LNCaP clone FGC (cell line): ENCODE measurements at regions not wholly inside any gene's neighbourhood (a gene's known extent, or its start where the extent isn't known, plus 50 kb on each side); places are given as distances from the start of the nearest gene placed in this dataset.
"Not testable (repeated sequence)": the region's sequence is repeated elsewhere in the genome, so short reads cannot be mapped to it uniquely, and the experiment has no call there.

ENCODE experiments used
- DNase-seq: peaks from one replicate; pipeline ENCODE4 v3.0.0-alpha.2; 2011; ENCODE audit warnings: low read depth
- H3K4me3 ChIP-seq: 2 replicates; pipeline ENCODE4 v1.5.1; 2011; ENCODE audit warnings: mild to moderate bottlenecking, low read depth, low read length, control low read depth
- TF ChIP-seq, protein P1 (sequence below): IDR thresholded peaks from 2 replicates; pipeline ENCODE4 v1.5.1; 2012; ENCODE audit warnings: mild to moderate bottlenecking; ENCODE audit not compliant: control insufficient read depth, insufficient read depth; ENCODE audit errors: extremely low read depth

DNA sequence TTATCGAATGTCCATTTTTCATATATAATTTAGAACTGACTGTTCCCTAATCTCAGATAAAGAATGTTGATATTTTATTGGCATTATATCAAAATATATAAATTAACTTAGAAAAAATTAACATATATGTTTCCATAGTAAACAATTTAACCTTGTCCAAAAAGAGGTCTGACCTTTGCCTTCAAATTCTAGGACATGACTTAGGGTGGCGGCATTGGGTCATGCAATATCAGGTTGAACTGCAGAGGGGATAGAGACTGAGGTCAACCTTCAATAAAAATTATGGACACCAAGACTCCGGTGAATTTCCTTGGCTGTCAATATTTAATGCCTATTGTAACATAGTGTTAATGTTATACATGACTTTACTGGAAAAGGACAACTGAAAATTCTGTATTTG lies 199.8 kb downstream of the RPL10L start:
- TF ChIP-seq, protein P1, sequence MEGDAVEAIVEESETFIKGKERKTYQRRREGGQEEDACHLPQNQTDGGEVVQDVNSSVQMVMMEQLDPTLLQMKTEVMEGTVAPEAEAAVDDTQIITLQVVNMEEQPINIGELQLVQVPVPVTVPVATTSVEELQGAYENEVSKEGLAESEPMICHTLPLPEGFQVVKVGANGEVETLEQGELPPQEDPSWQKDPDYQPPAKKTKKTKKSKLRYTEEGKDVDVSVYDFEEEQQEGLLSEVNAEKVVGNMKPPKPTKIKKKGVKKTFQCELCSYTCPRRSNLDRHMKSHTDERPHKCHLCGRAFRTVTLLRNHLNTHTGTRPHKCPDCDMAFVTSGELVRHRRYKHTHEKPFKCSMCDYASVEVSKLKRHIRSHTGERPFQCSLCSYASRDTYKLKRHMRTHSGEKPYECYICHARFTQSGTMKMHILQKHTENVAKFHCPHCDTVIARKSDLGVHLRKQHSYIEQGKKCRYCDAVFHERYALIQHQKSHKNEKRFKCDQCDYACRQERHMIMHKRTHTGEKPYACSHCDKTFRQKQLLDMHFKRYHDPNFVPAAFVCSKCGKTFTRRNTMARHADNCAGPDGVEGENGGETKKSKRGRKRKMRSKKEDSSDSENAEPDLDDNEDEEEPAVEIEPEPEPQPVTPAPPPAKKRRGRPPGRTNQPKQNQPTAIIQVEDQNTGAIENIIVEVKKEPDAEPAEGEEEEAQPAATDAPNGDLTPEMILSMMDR, result no peak

DNA sequence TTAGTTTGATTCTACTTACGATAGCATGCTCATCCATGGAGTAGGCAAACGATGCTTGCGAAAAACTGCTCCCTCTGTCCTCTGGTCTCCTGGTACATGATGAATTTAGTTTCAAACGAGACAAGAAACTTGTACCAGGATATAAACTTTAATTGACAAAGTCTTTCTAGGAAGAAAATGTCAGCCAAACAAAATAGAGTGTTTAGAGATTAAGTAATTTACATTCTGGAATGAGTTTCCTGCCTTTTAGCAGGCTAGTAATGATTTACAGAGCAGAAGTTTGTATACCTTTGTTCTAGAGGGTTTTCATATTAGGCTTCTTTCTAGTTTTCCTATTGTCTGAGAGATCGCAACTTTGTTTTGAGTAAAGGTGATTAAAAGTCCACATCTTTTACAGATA lies 206.9 kb downstream of the RPL10L start:
- H3K4me3 ChIP-seq, result no peak overlapping the region
- TF ChIP-seq, protein P1, result no peak
- no peak for DNase-seq

More for the DNA sequence above, 199.8 kb downstream of the RPL10L start:
- no peak for DNase-seq
- H3K4me3 ChIP-seq, result no peak overlapping the region

DNA sequence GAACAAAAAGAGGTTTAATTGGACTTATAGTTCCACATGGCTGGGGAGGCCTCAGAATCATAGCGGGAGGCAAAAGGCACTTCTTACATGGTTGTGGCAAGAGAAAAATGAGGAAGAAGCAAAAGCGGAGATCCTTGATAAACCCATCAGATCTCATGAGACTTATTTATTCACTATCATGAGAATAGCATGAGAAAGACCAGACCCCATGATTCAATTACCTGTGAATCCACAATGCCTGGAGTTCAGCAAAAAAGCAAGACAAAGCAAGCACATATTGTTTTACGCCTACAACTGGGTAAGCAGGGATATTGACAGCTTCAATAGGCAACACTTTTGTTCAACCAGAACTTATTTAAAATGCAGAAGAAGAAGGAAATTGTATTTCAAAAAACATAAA lies 218.2 kb downstream of the RPL10L start:
- TF ChIP-seq, protein P1, result no peak
- no peak for DNase-seq
- H3K4me3 ChIP-seq, result no peak overlapping the region

DNA sequence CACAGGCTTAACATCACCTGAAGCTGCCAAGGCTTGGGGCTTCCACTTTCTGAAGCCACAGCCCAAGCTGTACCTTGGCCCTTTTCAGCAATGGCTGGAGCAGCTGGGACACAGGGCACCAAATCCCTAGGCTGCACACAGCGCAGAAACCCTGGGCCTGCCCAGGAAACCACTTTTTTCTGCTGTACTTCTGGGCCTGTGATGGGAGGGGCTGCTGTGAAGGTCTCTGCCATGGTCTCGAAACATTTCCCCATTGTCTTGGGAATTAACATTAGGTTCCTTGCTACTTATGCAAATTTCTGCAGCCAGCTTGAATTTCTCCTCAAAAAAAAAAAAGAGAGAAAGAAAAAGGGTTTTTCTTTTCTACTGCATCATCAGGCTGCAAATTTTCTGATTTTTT lies 219.1 kb downstream of the RPL10L start:
- H3K4me3 ChIP-seq, result no peak overlapping the region
- TF ChIP-seq, protein P1, result no peak
- no peak for DNase-seq

DNA sequence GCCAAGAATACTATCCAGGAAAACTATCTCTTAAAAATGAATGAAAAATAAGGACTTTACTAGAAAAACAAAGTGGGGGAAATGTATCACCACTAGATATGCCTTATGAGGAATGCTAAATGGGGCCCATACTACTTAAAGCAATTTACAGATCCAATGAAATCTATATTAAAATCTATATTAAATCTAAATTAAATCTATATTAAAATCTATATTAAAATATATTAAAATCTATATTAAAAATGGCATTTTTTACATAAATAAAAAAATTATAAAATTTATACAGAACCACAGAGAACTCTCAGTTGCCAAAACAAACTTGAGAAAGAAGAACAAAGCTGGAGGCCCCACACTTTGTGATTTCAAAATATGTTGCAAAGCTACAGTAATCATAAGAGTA lies 234.5 kb downstream of the RPL10L start:
- TF ChIP-seq, protein P1, result no peak
- no peak for DNase-seq
- no peak overlapping the region for H3K4me3 ChIP-seq

DNA sequence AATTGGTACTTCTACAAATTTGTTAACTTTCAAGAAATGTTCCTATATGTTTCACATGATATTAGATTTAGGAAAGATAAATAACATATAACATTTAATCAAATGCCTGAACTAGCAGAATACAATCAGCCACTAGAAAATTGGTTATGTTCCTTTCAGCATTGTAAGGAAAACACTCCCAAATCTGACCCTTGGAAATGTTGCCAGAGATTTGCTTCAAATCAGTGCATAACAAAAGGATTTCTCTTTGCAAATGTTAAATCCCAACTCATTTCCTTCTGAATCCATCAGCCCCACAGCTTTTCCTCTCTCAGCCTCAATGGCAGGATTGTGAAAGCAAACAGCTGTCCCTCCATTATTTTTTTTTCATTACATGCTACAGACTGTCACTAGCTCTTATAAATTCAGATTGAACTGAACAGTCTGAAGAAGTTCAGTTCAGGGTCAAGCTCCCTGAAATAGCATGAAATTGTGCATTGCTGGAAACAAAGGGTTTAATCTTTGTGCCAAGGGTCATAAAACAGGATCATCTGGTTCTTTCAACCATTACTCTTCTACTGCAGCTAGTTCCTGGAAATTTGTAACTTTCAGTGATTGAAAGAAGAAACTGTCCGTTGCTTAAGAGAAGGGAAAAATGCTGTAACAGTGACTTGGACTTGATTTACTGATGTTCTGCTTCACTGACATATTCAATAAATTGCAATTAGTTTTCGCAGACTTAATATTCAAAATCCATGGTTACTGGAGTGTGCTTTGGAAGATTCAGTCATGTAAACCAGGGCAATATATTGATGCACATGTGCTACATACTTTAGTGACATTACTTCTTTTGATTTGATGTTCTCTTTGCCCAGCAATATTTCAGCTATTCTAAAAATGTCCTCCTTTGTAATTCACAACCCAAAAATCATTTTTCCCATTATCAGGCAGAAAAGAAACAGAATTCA lies 246.4 kb downstream of the RPL10L start:
- no peak for DNase-seq
- TF ChIP-seq, protein P1, result no peak
- no peak overlapping the region for H3K4me3 ChIP-seq

DNA sequence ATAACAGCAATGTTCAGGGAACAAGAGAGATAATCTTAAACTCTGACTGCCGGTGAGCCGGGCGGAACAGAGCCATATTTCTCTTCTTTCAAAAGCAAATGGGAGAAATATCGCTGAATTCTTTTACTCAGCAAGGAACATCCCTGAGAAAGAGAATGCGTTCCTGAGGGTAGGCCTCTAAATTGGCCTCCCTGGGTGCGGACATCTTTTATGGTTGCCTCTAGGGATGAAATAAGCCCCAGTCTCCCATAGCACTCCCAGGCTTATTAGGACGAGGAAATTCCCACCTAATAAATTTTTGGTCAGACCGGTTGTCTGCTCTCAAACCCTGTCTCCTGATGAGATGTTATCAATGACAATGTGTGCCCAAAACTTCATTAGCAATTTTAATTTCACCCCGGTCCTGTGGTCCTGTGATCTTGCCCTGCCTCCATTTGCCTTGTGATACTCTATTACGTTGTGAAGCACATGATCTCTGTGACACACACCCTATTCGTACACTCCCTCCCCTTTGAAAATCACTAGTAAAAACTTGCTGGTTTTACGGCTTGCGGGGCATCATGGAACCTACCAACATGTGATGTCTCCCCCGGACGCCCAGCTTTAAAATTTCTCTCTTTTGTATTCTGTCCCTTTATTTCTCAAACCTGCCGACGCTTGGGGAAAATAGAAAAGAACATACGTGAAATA lies 249.4 kb downstream of the RPL10L start:
- DNase-seq, result not testable (repeated sequence)

More for the DNA sequence above, 249.4 kb downstream of the RPL10L start:
- not testable (repeated sequence) for H3K4me3 ChIP-seq
